Mesendoderm (in vitro differentiated cells): ENCODE measurements at regions not wholly inside any gene's neighbourhood (a gene's known extent, or its start where the extent isn't known, plus 50 kb on each side); places are given as distances from the start of the nearest gene placed in this dataset.

Source experiments
- DNase-seq: peaks from one replicate; pipeline ENCODE4 v3.0.0; 2013
- H2AK5ac ChIP-seq: 2 replicates; pipeline ENCODE4 v1.6.1; 2013; ENCODE audit warnings: low read length, inconsistent platforms
- H2BK120ac ChIP-seq: 2 replicates; pipeline ENCODE4 v1.6.1; 2013; ENCODE audit warnings: low read depth, mild to moderate bottlenecking, low read length, moderate library complexity, mixed read lengths
- H2BK15ac ChIP-seq: replicated peaks from 2 replicates; pipeline ENCODE4 v1.6.1; 2013; ENCODE audit warnings: low read depth, mild to moderate bottlenecking, moderate library complexity
- H2BK5ac ChIP-seq: 2 replicates; pipeline ENCODE4 v1.6.1; 2013; ENCODE audit warnings: low read length, inconsistent platforms
- H3K18ac ChIP-seq: 2 replicates; pipeline ENCODE4 v1.6.1; 2013; ENCODE audit warnings: mild to moderate bottlenecking, low read length, mixed read lengths
- H3K23ac ChIP-seq: one replicate; pipeline ENCODE4 v1.6.1; 2013; ENCODE audit warnings: low read length
- H3K27ac ChIP-seq: 2 replicates; pipeline ENCODE4 v1.5.1; 2013; ENCODE audit warnings: low read depth, mild to moderate bottlenecking, inconsistent platforms, low read length, moderate library complexity
- H3K27me3 ChIP-seq: 2 replicates; pipeline ENCODE4 v1.6.1; 2013; ENCODE audit warnings: low read length, control low read depth, mild to moderate bottlenecking, inconsistent platforms; ENCODE audit not compliant: insufficient read depth, poor library complexity
- H3K36me3 ChIP-seq: 2 replicates; pipeline ENCODE4 v1.6.1; 2013; ENCODE audit warnings: low read length, inconsistent platforms; ENCODE audit not compliant: control insufficient read depth, insufficient read depth
- H3K4ac ChIP-seq: one replicate; pipeline ENCODE4 v1.6.1; 2013; ENCODE audit warnings: low read depth, mild to moderate bottlenecking, low read length, moderate library complexity
- H3K4me1 ChIP-seq: 2 replicates; pipeline ENCODE4 v1.6.1; 2013; ENCODE audit warnings: low read depth, low read length, inconsistent platforms; ENCODE audit not compliant: control insufficient read depth
- H3K4me2 ChIP-seq: 2 replicates; pipeline ENCODE4 v1.6.1; 2013; ENCODE audit warnings: low read length
- H3K4me3 ChIP-seq: 2 replicates; pipeline ENCODE4 v1.5.1; 2013; ENCODE audit warnings: mild to moderate bottlenecking, low read length
- H3K56ac ChIP-seq: one replicate; pipeline ENCODE4 v1.6.1; 2013; ENCODE audit warnings: low read length
- H3K79me1 ChIP-seq: 2 replicates; pipeline ENCODE4 v1.6.1; 2013; ENCODE audit warnings: low read length, inconsistent platforms
- H3K79me2 ChIP-seq: 2 replicates; pipeline ENCODE4 v1.6.1; 2013; ENCODE audit warnings: mild to moderate bottlenecking, low read length; ENCODE audit not compliant: control insufficient read depth, insufficient read depth
- H3K9ac ChIP-seq: 2 replicates; pipeline ENCODE4 v1.6.1; 2013; ENCODE audit warnings: low read length, inconsistent platforms
- H4K5ac ChIP-seq: one replicate; pipeline ENCODE4 v1.6.1; 2013; ENCODE audit warnings: low read length
- H4K8ac ChIP-seq: one replicate; pipeline ENCODE4 v1.6.1; 2013; ENCODE audit warnings: low read depth, mild to moderate bottlenecking, control low read depth, low read length, moderate library complexity
- WGBS: extraction: QIAGEN DNeasy Blood & Tissue Kit; methylation state at CpG from one replicate; pipeline ENCODE4 v1.1.7; 2013; ENCODE audit warnings: low lambda C conversion rate, missing lambda C conversion rate; ENCODE audit not compliant: insufficient coverage; ENCODE audit errors: extremely low coverage; 5-methylcytosine and 5-hydroxymethylcytosine counted together

DNA sequence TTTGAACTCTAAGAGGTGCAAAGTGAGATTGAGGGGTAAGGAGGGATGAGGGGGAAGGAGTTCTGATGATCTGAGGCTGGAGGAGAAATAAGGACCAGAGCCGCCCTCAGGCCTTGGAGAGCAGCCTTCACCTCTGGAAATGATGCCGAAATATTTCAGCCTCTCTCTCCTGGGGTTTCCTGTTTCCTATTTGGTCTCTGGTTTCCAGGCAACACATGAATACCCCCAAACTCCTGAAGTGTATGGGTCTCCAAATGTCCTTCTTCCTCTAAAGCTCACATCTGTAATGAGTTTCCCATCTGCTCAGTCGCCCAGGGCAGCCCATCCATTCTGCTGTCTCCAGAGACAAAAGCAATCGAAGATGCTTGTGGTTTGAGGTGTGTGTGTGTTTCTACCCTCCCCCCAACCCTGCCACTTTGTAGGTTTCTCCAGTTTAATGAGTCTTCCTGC, 52.0 kb upstream of the FAM20B start:
- DNase-seq: peak; percentile 33
- no peak overlapping the region for H3K23ac ChIP-seq

More for the DNA sequence above, 52.0 kb upstream of the FAM20B start:
- Histone ChIP-seq H3K56ac (no peak overlapping the region), H2AK5ac (no peak overlapping the region), H3K79me1 (no peaks in the 10 kb centered on the region), H3K4me2 (no peak overlapping the region), H3K27ac (no peak overlapping the region), H3K79me2 (no peaks in the 10 kb centered on the region), H3K36me3 (no peaks in the 10 kb centered on the region), H4K5ac (no peak overlapping the region), H3K4me3 (no peak overlapping the region), H3K18ac (no peak overlapping the region), H2BK15ac (no peak overlapping the region), H2BK120ac (no peak overlapping the region), H3K9ac (no peak overlapping the region), H3K4me1 (no peaks in the 10 kb centered on the region), H2BK5ac (no peak overlapping the region), H3K4ac (no peak overlapping the region), H3K27me3 (no peaks in the 10 kb centered on the region), H4K8ac (no peak overlapping the region)
- no CpG with 5 or more reads among the region's 4 CpGs for WGBS
